ENCODE measurements at regions not wholly inside any gene's neighbourhood (a gene's known extent, or its start where the extent isn't known, plus 50 kb on each side); places are given as distances from the start of the nearest gene placed in this dataset.

- H3K79me2 ChIP-seq (ENCODE audit: insufficient read depth, low read length), result no peaks in the 10 kb centered on the region
- H2AFZ ChIP-seq (ENCODE audit: low read depth, low read length), result no peak overlapping the region
- H4K20me1 ChIP-seq (ENCODE audit: insufficient read depth, low read length), result no peaks in the 10 kb centered on the region
- no peaks in the 10 kb centered on the region for H3K9me3 ChIP-seq (ENCODE audit: insufficient read depth, low read length, severe bottlenecking)
- H3K4me1 ChIP-seq (ENCODE audit: insufficient read depth, low read length), result no peaks in the 10 kb centered on the region
- no peak overlapping the region for H3K4me3 ChIP-seq (ENCODE audit: low read depth in 1 of 2, low read length in 2 of 2)
- ATAC-seq (ENCODE audit: insufficient read depth, low read depth), result no peak
- no peak for DNase-seq
- H3K27ac ChIP-seq (ENCODE audit: low read length), result no peak overlapping the region
- no peaks in the 10 kb centered on the region for H3K36me3 ChIP-seq (ENCODE audit: insufficient read depth, low read length)
- no peak overlapping the region for H3K4me2 ChIP-seq (ENCODE audit: insufficient read depth, low read length)
- TF ChIP-seq, protein P1, sequence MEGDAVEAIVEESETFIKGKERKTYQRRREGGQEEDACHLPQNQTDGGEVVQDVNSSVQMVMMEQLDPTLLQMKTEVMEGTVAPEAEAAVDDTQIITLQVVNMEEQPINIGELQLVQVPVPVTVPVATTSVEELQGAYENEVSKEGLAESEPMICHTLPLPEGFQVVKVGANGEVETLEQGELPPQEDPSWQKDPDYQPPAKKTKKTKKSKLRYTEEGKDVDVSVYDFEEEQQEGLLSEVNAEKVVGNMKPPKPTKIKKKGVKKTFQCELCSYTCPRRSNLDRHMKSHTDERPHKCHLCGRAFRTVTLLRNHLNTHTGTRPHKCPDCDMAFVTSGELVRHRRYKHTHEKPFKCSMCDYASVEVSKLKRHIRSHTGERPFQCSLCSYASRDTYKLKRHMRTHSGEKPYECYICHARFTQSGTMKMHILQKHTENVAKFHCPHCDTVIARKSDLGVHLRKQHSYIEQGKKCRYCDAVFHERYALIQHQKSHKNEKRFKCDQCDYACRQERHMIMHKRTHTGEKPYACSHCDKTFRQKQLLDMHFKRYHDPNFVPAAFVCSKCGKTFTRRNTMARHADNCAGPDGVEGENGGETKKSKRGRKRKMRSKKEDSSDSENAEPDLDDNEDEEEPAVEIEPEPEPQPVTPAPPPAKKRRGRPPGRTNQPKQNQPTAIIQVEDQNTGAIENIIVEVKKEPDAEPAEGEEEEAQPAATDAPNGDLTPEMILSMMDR (IDR thresholded peaks at IDR 0.05; ENCODE audit: borderline replicate concordance, extremely low read depth, low read length, poor library complexity, severe bottlenecking), result no peak
- no peak for TF ChIP-seq EZH2 (IDR thresholded peaks at IDR 0.05; ENCODE audit: borderline replicate concordance, low read depth, low read length, severe bottlenecking)
- H3K9ac ChIP-seq (ENCODE audit: low read depth, low read length), result no peak overlapping the region
- H3K27me3 ChIP-seq (ENCODE audit: insufficient read depth, low read length, poor library complexity), result no peaks in the 10 kb centered on the region
These were observed 90.3 kb upstream of the TMEM17 start for GRCh38 chr2:62596061-62596921.

- Histone ChIP-seq H3K36me3 (ENCODE audit: insufficient read depth, low read length) (no peaks in the 10 kb centered on the region), H3K9me3 (ENCODE audit: insufficient read depth, low read length, severe bottlenecking) (no peaks in the 10 kb centered on the region), H3K9ac (ENCODE audit: low read depth, low read length) (no peak overlapping the region), H4K20me1 (ENCODE audit: insufficient read depth, low read length) (no peaks in the 10 kb centered on the region), H3K4me1 (ENCODE audit: insufficient read depth, low read length) (no peaks in the 10 kb centered on the region), H3K4me3 (ENCODE audit: low read depth in 1 of 2, low read length in 2 of 2) (no peak overlapping the region), H3K27me3 (ENCODE audit: insufficient read depth, low read length, poor library complexity) (no peaks in the 10 kb centered on the region), H3K4me2 (ENCODE audit: insufficient read depth, low read length) (no peak overlapping the region), H2AFZ (ENCODE audit: low read depth, low read length) (no peak overlapping the region), H3K27ac (ENCODE audit: low read length) (no peak overlapping the region), H3K79me2 (ENCODE audit: insufficient read depth, low read length) (no peaks in the 10 kb centered on the region)
- no peak for TF ChIP-seq EZH2 (IDR thresholded peaks at IDR 0.05; ENCODE audit: borderline replicate concordance, low read depth, low read length, severe bottlenecking)
- TF ChIP-seq, protein P1 (IDR thresholded peaks at IDR 0.05; ENCODE audit: borderline replicate concordance, extremely low read depth, low read length, poor library complexity, severe bottlenecking), result no peak
- ATAC-seq (ENCODE audit: insufficient read depth, low read depth) (no peak), DNase-seq (no peak)
These were observed 89.5 kb upstream of the TMEM17 start for GRCh38 chr2:62595474-62595873.

DNA sequence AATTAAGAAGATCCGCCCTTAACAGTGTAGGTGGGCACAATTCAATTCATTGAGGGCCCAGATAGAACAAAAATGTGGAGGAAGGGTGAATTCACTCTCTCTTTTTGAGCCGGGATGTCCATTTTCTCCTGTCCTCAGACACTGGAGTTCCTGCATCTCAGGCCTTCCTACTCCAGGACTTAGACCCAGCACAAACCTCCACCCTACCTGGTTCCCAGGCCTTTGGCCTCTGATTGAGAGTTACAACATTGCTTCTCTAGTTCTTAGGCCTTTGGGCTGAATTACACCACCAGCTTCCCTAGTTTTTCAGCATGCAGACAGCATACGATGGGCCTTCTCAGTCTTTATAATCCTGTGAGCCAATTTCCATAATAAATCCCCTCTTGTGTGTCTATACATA lies 87.8 kb upstream of the TMEM17 start:
- TF ChIP-seq, protein P1 (IDR thresholded peaks at IDR 0.05; ENCODE audit: borderline replicate concordance, extremely low read depth, low read length, poor library complexity, severe bottlenecking), result no peak
- no peak for TF ChIP-seq EZH2 (IDR thresholded peaks at IDR 0.05; ENCODE audit: borderline replicate concordance, low read depth, low read length, severe bottlenecking)
- no peaks in the 10 kb centered on the region for H3K36me3 ChIP-seq (ENCODE audit: insufficient read depth, low read length)

More for the DNA sequence above, 87.8 kb upstream of the TMEM17 start:
- H4K20me1 ChIP-seq (ENCODE audit: insufficient read depth, low read length), result no peaks in the 10 kb centered on the region
- H2AFZ ChIP-seq (ENCODE audit: low read depth, low read length), result no peak overlapping the region
- DNase-seq, result no peak
- H3K4me1 ChIP-seq (ENCODE audit: insufficient read depth, low read length), result no peaks in the 10 kb centered on the region
- ATAC-seq (ENCODE audit: insufficient read depth, low read depth), result no peak
- H3K27me3 ChIP-seq (ENCODE audit: insufficient read depth, low read length, poor library complexity), result no peaks in the 10 kb centered on the region
- H3K9ac ChIP-seq (ENCODE audit: low read depth, low read length), result no peak overlapping the region
- H3K9me3 ChIP-seq (ENCODE audit: insufficient read depth, low read length, severe bottlenecking), result no peaks in the 10 kb centered on the region
- no peaks in the 10 kb centered on the region for H3K79me2 ChIP-seq (ENCODE audit: insufficient read depth, low read length)
- H3K4me3 ChIP-seq (ENCODE audit: low read depth in 1 of 2, low read length in 2 of 2), result no peak overlapping the region
- no peak overlapping the region for H3K4me2 ChIP-seq (ENCODE audit: insufficient read depth, low read length)
- no peak overlapping the region for H3K27ac ChIP-seq (ENCODE audit: low read length)
